Uterus (tissue), 2 donors: ENCODE measurements at regions not wholly inside any gene's neighbourhood (a gene's known extent, or its start where the extent isn't known, plus 50 kb on each side); places are given as distances from the start of the nearest gene placed in this dataset.

ENCODE experiments used
- CTCF ChIP-seq, 4 experiments: fragments of 200-600 bp in 2 of 4; fragments of 450-650 bp in 2 of 4; sonication (generic) in 2 of 4; IDR thresholded peaks; one replicate each; pipeline ENCODE4 v1.5.1; 2016 to 2019; ENCODE audit warnings: antibody characterized with exemption in 4 of 4, mild to moderate bottlenecking in 2 of 4, moderate library complexity in 1 of 4
- POLR2A ChIP-seq, 2 donors: fragments of 450-650 bp; IDR thresholded peaks; one replicate each; pipeline ENCODE4 v1.6.1; 2016; ENCODE audit warnings: antibody characterized with exemption in 2 of 2, mild to moderate bottlenecking in 1 of 2, moderate library complexity in 1 of 2

GRCh38 chr18:41099451-41099850, 855.6 kb upstream of the PIK3C3 start:
- TF ChIP-seq CTCF (IDR thresholded peaks at IDR 0.05) (no peak), POLR2A (IDR thresholded peaks at IDR 0.05) (no peak)
